ENCODE measurements at regions not wholly inside any gene's neighbourhood (a gene's known extent, or its start where the extent isn't known, plus 50 kb on each side); places are given as distances from the start of the nearest gene placed in this dataset.
A peak's percentile ranks its signal among the peaks of the same experiment; 100 is the strongest.

- Histone ChIP-seq H3K4me1 (ENCODE audit: control insufficient read depth in 5 of 5, insufficient read depth in 5 of 5, low read length in 5 of 5) (no peaks in the 10 kb centered on the region), H3K9me3 (ENCODE audit: control insufficient read depth in 4 of 4, insufficient read depth in 3 of 4, low read length in 3 of 4) (no peaks in the 10 kb centered on the region), H3K27ac (ENCODE audit: low read depth in 1 of 2, low read length in 1 of 2) (no peak overlapping the region), H3K4me3 (no peak overlapping the region), H3K9ac (ENCODE audit: insufficient read depth in 1 of 2, low read length in 2 of 2) (no peak overlapping the region), H3K27me3 (ENCODE audit: control insufficient read depth in 3 of 3, insufficient read depth in 3 of 3, low read length in 2 of 3) (no peaks in the 10 kb centered on the region), H3K36me3 (ENCODE audit: control insufficient read depth in 4 of 4, insufficient read depth in 4 of 4, low read length in 4 of 4) (no peaks in the 10 kb centered on the region)
- no peak for TF ChIP-seq CTCF (IDR thresholded peaks at IDR 0.05; ENCODE audit: control extremely low read depth, extremely low read depth)
- DNase-seq = no peak
- ATAC-seq (ENCODE audit: insufficient read depth, low FRiP score) = no peak
- 88 to 92% methylated on average over 1 of the region's 1 CpG for WGBS, 2 donors
Observed at GRCh38 chr5:44613936-44614335, 194.8 kb upstream of the MRPS30 start.

DNA sequence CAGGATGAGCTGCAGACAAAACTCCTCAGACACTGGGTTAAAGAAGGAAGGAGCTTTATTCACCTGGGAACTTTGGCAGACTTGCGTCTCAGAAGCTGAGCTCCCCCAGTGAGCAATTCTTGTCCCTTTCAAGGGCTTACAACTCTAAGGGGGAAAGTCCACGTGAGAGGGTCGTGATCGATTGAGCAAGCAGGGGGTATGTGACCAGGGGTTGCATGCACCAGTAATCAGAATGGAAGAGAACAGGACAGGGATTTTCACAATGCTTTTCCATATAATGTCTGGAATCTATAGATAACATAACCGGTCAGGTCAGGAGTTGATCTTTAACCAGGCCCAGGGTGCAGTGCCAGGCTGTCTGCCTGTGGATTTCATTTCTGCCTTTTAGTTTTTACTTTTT lies 202.8 kb upstream of the MRPS30 start:
- Histone ChIP-seq H3K9ac (ENCODE audit: insufficient read depth in 1 of 2, low read length in 2 of 2) (no peak overlapping the region), H3K27me3 (ENCODE audit: control insufficient read depth in 3 of 3, insufficient read depth in 3 of 3, low read length in 2 of 3) (no peaks in the 10 kb centered on the region), H3K9me3 (ENCODE audit: control insufficient read depth in 4 of 4, insufficient read depth in 3 of 4, low read length in 3 of 4) (no peaks in the 10 kb centered on the region), H3K27ac (ENCODE audit: low read depth in 1 of 2, low read length in 1 of 2) (no peak overlapping the region), H3K4me1 (ENCODE audit: control insufficient read depth in 5 of 5, insufficient read depth in 5 of 5, low read length in 5 of 5) (no peaks in the 10 kb centered on the region), H3K36me3 (ENCODE audit: control insufficient read depth in 4 of 4, insufficient read depth in 4 of 4, low read length in 4 of 4) (no peaks in the 10 kb centered on the region), H3K4me3 (no peak overlapping the region)
- ATAC-seq (ENCODE audit: insufficient read depth, low FRiP score) (no peak), DNase-seq (peak in 1 of 3 donors; percentile 10)
- no peak for TF ChIP-seq CTCF (IDR thresholded peaks at IDR 0.05; ENCODE audit: control extremely low read depth, extremely low read depth)
- 85 to 87% methylated on average over 5 of the region's 5 CpGs for WGBS, 2 donors

DNA sequence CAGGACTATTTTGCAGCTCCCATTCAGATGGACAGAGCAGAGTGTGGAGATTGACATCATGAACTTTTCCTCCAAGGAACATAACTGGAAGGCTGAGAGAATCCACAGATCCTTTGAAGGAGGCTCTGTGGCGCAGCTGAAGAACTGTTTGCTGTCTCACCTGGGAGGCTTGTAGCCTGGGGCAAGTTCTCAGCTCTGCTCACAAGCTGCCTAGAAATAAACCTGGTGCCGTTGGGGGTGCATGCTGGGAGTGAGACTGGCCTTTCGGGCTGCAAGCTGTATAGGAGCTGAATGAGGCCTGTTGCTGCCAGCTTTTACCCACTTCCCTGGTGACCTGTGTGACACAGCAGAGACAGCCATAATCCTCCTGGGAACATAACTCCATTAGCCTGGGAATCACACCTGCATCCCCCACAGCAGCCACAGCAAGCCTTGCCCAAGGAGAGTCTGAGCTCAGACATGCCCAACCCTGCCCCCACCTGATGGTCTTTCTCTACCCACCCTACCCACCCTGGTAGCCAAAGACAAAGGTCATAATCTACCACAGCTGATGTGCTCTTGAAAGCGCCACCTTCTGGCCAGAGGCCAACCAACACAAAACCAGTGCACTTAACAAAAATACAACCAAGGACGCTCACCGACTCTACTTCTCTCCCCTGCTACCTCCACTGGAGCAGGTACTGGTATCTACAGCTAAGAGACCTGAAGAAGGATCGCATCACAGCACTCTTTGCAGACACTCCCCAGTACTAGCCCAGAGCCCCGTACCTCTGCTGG lies 205.1 kb upstream of the MRPS30 start:
- TF ChIP-seq CTCF (IDR thresholded peaks at IDR 0.05; ENCODE audit: control extremely low read depth, extremely low read depth) = no peak
- Histone ChIP-seq H3K4me1 (ENCODE audit: control insufficient read depth in 5 of 5, insufficient read depth in 5 of 5, low read length in 5 of 5) (no peaks in the 10 kb centered on the region), H3K36me3 (ENCODE audit: control insufficient read depth in 4 of 4, insufficient read depth in 4 of 4, low read length in 4 of 4) (no peaks in the 10 kb centered on the region), H3K27me3 (ENCODE audit: control insufficient read depth in 3 of 3, insufficient read depth in 3 of 3, low read length in 2 of 3) (no peaks in the 10 kb centered on the region), H3K4me3 (no peak overlapping the region), H3K9me3 (ENCODE audit: control insufficient read depth in 4 of 4, insufficient read depth in 3 of 4, low read length in 3 of 4) (no peaks in the 10 kb centered on the region), H3K9ac (ENCODE audit: insufficient read depth in 1 of 2, low read length in 2 of 2) (no peak overlapping the region), H3K27ac (ENCODE audit: low read depth in 1 of 2, low read length in 1 of 2) (no peak overlapping the region)
- DNase-seq (no peak), ATAC-seq (ENCODE audit: insufficient read depth, low FRiP score) (no peak)
- 76 to 77% methylated on average over 8 of the region's 8 CpGs for WGBS, 2 donors

DNA sequence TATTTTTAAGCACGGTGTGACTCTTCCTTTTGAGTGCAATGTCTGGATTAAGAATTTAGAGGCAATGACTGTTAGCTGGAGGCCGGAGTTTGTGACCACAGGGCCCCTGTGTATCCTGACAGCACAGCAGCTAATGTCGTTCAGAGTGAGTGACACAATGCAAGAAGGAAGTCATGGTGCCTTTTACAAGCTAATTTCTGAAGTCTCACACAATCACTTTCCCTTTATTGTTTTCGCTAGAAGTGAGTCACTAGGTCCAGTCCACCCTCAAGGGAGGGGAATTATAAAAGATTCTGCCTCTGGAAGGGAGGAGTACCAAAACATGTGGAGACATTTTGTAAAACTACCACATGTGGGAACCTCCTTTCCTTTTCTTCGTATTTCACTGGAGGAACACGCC lies 185.5 kb upstream of the FGF10 start:
- ATAC-seq (ENCODE audit: insufficient read depth, low FRiP score) (no peak), DNase-seq (no peak)
- Histone ChIP-seq H3K9ac (ENCODE audit: insufficient read depth in 1 of 2, low read length in 2 of 2) (no peak overlapping the region), H3K27me3 (ENCODE audit: control insufficient read depth in 3 of 3, insufficient read depth in 3 of 3, low read length in 2 of 3) (no peaks in the 10 kb centered on the region), H3K9me3 (ENCODE audit: control insufficient read depth in 4 of 4, insufficient read depth in 3 of 4, low read length in 3 of 4) (peaks cover 0 to 2% (median 0%) of the 10 kb centered on the region in 4 donors), H3K36me3 (ENCODE audit: control insufficient read depth in 4 of 4, insufficient read depth in 4 of 4, low read length in 4 of 4) (no peaks in the 10 kb centered on the region), H3K27ac (ENCODE audit: low read depth in 1 of 2, low read length in 1 of 2) (no peak overlapping the region), H3K4me1 (ENCODE audit: control insufficient read depth in 5 of 5, insufficient read depth in 5 of 5, low read length in 5 of 5) (peaks cover 0 to 5% (median 0%) of the 10 kb centered on the region in 5 donors), H3K4me3 (no peak overlapping the region)
- WGBS, 2 donors = 54 to 66% methylated on average over 6 of the region's 6 CpGs
- TF ChIP-seq CTCF (IDR thresholded peaks at IDR 0.05; ENCODE audit: control extremely low read depth, extremely low read depth) = no peak
